ENCODE measurements at regions not wholly inside any gene's neighbourhood (a gene's known extent, or its start where the extent isn't known, plus 50 kb on each side); places are given as distances from the start of the nearest gene placed in this dataset.

- TF ChIP-seq CTCF (tag by site-specific recombination; IDR thresholded peaks at IDR 0.05) (no peak), ZSCAN18 (tag by site-specific recombination; IDR thresholded peaks at IDR 0.05) (no peak), ZNF138 (tag by site-specific recombination; IDR thresholded peaks at IDR 0.05; ENCODE audit: borderline replicate concordance) (no peak)
Measured at GRCh38 chr18:57214976-57215375, 68.1 kb downstream of the BOD1L2 start.
